ENCODE measurements at regions not wholly inside any gene's neighbourhood (a gene's known extent, or its start where the extent isn't known, plus 50 kb on each side); places are given as distances from the start of the nearest gene placed in this dataset.
"Not testable (repeated sequence)": the region's sequence is repeated elsewhere in the genome, so short reads cannot be mapped to it uniquely, and the experiment has no call there.

GRCh38 chr14:27845241-27845850, 921.2 kb upstream of the FOXG1 start:
- no peak for DNase-seq

DNA sequence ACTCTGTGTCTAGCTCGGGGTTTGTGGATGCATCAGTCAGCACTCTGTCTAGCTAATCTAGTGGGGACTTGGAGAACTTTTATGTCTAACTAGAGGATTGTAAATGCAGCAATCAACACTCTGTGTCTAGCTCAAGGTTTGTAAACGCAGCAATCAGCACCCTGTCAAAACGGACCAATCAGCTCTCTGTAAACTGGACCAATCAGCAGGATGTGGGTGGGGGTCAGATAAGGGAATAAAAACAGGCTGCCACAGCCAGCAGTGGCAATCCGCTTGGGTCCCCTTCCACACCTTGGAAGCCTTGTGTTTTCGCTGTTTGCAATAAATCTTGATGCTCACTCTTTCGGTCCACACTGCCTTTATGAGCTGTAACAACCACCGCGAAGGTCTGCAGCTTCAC, 920.7 kb upstream of the FOXG1 start:
- DNase-seq, result no peak

DNA sequence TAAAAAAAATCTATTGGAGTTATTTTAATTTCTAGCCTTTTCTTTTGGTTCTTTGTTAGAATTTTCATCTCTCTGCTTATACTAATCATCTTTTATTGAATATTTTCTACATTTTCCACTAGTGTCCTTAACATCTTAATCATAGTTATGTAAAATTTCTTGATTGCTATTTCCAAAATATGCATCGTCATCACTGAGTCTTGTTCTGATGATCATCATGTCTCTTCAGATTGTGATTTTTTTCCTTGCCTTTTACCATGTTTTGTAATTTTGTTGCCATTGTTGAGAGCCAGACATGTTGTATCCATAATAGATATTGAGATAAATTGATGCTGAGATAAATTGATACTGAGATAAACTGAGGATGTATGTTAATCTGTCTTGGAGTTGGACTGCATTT, 919.1 kb upstream of the FOXG1 start:
- DNase-seq, result not testable (repeated sequence)

- not testable (repeated sequence) for DNase-seq
Measured at GRCh38 chr14:27849193-27849592, 917.4 kb upstream of the FOXG1 start.

GRCh38 chr14:27862684-27863083, 903.9 kb upstream of the FOXG1 start:
- DNase-seq, result no peak

DNA sequence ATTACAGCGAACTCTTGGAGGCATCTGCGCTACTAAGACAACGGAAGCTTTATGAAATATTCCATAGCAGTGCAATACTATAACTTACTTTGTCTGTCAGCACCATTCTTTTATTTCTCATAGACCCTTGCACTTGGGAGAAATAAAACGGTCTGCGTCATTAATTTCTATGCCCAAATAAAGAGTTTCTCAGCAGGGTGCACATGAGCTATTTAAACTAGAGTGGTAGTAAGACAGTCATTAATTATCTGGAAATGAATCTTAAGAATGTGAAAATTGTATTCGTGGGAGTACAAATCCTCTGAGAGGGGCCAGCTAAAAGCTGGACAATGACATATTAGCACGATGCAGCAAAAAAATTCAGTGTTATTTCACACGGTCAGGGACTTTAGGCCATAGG, 903.4 kb upstream of the FOXG1 start:
- DNase-seq, result no peak

DNA sequence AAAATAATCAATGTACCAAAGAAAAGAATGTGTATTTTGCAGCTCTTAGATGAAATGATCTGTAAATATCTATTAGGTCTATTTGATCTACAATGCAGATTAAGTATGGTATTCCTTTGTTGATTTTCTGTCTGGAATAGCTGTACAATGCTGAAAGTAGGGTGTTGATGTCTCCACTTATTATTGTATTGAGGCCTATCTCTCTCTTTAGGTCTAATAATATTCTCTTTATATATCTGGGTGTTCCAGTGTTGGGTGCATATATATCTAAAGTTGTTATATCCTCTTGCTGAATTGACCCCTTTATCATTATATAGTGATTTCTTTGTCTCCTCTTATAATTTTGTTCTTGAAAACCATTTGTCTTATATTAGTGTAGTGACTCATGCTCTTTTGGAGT, 885.5 kb upstream of the FOXG1 start:
- no peak for DNase-seq

- no peak for DNase-seq
Measured at GRCh38 chr14:27881646-27882045, 884.9 kb upstream of the FOXG1 start.

DNA sequence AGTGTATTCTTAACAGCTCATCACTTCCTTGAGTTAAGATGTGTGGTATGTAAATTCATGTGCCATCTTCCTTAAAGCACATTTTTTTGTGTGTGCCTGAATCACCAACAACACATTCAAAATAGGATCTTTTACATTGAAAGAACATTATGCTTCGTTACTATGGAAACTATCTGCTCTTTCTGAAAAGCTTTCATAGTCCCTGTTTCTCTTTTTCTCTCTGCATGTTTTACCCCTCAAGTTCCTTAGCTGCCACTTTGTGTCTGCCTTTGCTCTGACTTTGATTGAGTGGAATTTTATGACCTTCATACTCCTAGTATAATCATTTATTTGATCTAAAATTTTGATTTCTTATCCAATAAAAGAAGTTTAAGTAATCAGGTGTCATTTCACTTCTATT, 880.3 kb upstream of the FOXG1 start:
- no peak for DNase-seq

- DNase-seq, result no peak
Measured at GRCh38 chr14:27890259-27890658, 876.3 kb upstream of the FOXG1 start.

- not testable (repeated sequence) for DNase-seq
Measured at GRCh38 chr14:27908484-27908883, 858.1 kb upstream of the FOXG1 start.

DNA sequence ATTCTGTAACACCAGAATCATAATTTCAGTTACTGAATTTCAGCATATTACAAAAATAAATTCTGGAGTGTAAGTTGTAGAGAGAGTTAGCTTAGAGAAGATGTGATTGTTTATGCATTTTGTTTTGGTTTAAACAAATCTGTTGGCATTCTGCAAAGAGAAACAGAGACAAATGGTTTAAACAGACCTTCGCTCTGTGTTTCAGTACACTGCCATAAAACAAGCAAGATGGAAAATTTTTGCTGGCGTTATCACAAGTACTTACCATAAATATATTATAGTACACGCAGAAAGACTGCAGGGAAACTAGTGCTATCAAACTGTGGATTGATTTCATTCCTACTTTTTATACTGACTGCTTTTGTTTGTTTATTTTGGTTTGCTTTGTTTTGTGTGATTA, 850.3 kb upstream of the FOXG1 start:
- DNase-seq, result no peak

DNA sequence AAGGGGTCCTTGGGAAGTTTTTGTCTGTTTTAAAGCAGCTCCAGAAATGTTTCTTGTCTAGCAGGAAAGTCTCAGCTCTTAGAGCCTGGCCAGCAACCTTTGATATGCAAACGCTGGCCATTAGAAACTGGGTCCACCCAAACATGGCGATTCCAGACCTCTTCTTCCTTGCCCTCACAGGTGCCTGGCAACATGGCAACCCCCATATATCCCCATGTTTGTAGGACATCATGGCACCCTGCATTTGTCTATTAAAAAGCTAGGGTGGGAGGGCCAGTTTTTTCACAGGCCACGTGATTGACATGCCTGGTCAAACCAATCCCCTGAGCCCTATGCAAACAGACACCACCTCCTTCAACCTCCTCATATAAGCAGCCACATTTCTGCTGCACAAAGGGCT, 848.7 kb upstream of the FOXG1 start:
- DNase-seq, result no peak

DNA sequence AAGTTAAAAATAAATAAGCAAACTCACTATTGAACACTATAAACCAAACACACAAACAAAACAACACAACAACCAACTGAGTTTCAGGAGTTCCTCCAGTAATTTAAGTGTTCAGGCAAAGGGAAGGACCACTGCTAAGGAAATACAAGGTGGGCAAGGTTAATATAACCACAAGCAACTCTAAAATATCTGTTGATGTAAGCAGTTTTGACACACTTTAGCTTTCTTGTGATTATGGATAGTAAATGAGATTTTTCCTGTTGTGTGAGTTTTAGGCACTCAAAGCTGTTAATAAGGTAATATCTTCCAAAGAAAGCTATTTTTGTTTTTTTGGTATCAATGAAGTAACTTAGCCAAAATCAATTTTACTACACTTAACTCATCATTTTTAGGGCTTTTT, 839.1 kb upstream of the FOXG1 start:
- DNase-seq, result no peak

- DNase-seq, result no peak
Measured at GRCh38 chr14:27929797-27930347, 836.7 kb upstream of the FOXG1 start.

DNA sequence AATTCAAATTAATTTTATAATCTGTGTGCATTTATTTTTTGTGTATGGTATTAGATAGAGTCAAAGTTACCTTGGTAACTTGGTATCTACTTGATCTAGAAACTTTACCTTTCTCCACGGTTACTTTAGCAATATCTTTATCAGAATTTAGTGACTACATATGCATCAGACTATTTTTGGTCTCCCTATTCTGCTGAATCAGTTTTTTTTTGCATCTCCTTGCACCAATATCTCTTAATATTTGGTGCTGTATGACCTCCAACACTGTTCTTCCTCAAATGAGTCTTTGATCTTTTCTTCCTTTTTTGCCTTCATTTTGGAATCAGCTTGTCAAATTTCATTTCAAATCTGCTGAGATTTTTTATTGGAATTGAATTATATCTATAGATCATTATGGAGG, 828.2 kb upstream of the FOXG1 start:
- no peak for DNase-seq

GRCh38 chr14:27945512-27945911, 821.1 kb upstream of the FOXG1 start:
- DNase-seq, result no peak

GRCh38 chr14:27958757-27959156, 807.8 kb upstream of the FOXG1 start:
- DNase-seq, result no peak

DNA sequence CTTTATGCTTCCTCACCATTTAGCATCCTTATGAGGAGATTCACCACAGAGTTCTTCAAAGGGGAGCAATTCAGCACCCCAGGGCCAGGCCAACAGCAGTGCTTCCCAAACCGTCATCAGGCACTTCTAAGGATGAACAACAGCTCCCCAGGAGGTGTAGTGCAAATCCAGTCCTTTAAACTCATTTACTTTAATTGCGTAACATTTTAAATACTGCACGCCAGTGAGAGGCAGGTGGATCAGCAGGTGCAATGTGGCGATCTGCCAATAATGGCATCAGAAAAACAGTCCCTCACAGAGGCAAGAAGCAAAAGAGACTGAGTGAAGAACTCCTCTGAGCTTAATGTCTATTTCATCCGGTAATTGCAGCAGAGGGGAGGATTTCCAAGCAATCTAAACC, 770.9 kb upstream of the FOXG1 start:
- DNase-seq, result no peak

GRCh38 chr14:28001002-28001401, 765.6 kb upstream of the FOXG1 start:
- no peak for DNase-seq

- no peak for DNase-seq
Measured at GRCh38 chr14:28012629-28013415, 753.8 kb upstream of the FOXG1 start.

GRCh38 chr14:28020112-28020511, 746.5 kb upstream of the FOXG1 start:
- no peak for DNase-seq

- no peak for DNase-seq
Measured at GRCh38 chr14:28023853-28024252, 742.7 kb upstream of the FOXG1 start.

DNA sequence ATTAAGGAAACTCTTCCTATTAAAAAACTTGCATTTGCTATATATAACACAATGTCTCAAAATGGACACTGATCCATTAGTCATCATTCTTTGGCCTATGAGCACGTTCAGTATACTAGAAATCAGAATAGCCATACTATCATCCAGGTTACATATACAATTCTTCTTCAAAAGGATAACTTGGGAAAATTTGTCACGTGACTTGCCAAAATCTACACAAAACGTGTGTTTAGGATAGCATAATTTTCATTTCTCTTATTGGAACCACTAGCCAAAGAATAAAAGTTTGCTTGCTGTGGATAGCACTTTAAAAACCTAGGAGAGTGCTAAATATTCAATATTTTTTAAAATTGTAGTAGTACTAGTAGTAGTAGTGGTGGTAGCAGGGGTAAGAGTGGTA, 714.3 kb upstream of the FOXG1 start:
- DNase-seq, result no peak

GRCh38 chr14:28055008-28055407, 711.6 kb upstream of the FOXG1 start:
- no peak for DNase-seq
